ENCODE measurements at regions not wholly inside any gene's neighbourhood (a gene's known extent, or its start where the extent isn't known, plus 50 kb on each side); places are given as distances from the start of the nearest gene placed in this dataset.

DNA sequence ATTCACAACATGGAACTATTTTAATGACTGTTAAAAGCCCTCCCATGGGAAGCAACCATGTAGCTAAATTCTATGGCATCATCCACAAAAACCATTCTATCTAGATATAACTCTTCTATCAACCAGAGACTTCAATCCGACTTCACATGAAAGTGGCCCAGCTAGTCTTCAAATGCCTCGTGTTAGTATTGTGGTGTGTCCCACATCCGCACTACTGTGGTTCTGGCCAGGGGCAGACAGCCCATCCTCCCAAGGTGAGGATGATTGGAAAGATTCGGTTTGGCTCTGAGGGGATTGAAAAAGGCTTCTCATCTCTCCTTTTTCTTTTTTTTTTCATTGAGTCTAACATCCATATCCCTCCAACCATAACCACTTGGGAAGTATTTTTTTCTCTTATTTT, 253.0 kb upstream of the KLF6 start:
- no peaks in the 10 kb centered on the region for H3K4me1 ChIP-seq (ENCODE audit: insufficient read depth, low read length)
- H3K4me3 ChIP-seq (ENCODE audit: low read length), result no peak overlapping the region
- H2AFZ ChIP-seq (ENCODE audit: low read depth, low read length), result no peak overlapping the region
- H3K36me3 ChIP-seq (ENCODE audit: insufficient read depth, low read length), result no peaks in the 10 kb centered on the region
- no peaks in the 10 kb centered on the region for H3K27me3 ChIP-seq (ENCODE audit: insufficient read depth, low read length)
- peaks cover 5% of the 10 kb centered on the region for H3K9me3 ChIP-seq (ENCODE audit: low read length)

DNA sequence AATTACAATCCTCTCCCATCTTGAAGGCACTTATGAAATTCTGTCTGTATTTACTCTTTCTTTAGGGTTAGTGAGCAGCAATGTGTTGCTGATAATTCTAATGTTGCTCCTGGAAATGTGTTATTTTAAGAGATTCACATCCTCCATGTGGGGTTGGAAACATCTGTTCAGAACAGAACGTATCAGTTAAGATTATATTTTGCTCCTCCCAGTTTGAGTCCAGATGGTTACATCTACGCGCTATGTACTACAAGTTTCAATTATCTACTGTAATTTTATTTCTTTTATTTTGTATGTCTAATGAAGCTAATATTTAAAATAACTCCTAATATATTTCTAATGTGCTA, 250.6 kb upstream of the KLF6 start:
- H2AFZ ChIP-seq (ENCODE audit: low read depth, low read length), result no peak overlapping the region
- no peaks in the 10 kb centered on the region for H3K36me3 ChIP-seq (ENCODE audit: insufficient read depth, low read length)
- H3K4me1 ChIP-seq (ENCODE audit: insufficient read depth, low read length), result no peaks in the 10 kb centered on the region
- no peak overlapping the region for H3K4me3 ChIP-seq (ENCODE audit: low read length)
- H3K27me3 ChIP-seq (ENCODE audit: insufficient read depth, low read length), result no peaks in the 10 kb centered on the region
- H3K9me3 ChIP-seq (ENCODE audit: low read length), result no peaks in the 10 kb centered on the region

DNA sequence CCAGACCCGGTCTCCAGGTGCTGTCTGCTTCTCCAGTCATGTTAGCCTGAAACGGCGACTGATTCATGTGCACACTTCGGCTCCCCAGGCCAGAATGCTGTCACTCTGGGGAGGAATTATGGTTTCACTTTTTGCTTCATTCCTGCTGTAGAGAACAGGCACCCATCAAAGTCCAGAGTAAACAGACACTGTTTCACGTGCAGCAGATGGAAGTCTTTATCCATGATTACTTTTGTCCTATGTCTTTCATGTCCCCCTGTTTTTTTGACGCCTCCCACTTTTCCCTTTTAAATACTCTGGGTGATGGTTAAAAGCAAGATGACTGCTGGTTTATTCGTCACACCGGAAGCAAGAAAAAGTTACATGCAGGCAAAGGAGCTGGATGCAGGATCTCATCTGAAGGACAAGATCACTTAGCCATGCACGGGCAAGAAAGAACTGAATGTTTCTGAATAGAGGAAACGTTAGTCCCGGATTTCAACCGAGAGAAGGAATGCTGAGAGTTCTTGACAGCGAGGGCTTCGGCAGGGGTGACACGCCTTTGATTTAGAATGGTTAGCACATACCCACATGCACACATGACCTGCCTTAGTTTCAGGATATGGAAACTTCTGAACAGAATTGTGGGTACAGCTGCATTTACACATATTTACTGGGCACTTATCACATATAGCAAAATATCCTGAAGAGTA, 250.0 kb upstream of the KLF6 start:
- Histone ChIP-seq H3K4me1 (ENCODE audit: insufficient read depth, low read length) (no peaks in the 10 kb centered on the region), H2AFZ (ENCODE audit: low read depth, low read length) (no peak overlapping the region), H3K36me3 (ENCODE audit: insufficient read depth, low read length) (no peaks in the 10 kb centered on the region), H3K27me3 (ENCODE audit: insufficient read depth, low read length) (no peaks in the 10 kb centered on the region), H3K9me3 (ENCODE audit: low read length) (no peaks in the 10 kb centered on the region), H3K4me3 (ENCODE audit: low read length) (no peak overlapping the region)

DNA sequence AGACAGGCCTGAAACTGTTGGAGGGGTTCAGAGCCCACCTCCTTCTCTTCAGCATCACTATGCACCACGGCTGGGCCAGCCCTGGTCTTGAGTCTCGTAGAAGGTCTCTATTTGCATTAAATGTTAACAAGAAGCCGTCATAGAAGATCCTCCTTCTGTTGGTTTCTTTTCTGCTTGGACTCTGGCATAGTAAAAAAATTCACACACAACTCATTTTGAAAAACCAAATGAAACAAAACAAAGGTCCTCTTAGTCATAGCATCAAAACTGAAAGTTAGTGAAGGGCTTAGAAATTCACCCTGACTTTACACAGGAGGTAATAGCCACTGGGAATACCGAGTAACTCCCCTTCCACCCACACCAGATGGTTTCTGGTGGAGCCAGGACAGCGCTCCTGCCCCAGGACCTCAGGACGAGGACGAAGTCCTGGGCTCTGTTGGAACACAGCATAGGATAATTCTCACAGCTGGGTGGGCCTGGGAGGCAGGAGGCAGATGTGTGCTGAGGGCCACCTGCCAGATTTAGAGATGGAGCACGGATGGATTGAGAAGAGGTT, 248.4 kb upstream of the KLF6 start:
- no peaks in the 10 kb centered on the region for H3K9me3 ChIP-seq (ENCODE audit: low read length)
- no peak overlapping the region for H2AFZ ChIP-seq (ENCODE audit: low read depth, low read length)
- H3K36me3 ChIP-seq (ENCODE audit: insufficient read depth, low read length), result no peaks in the 10 kb centered on the region
- no peaks in the 10 kb centered on the region for H3K27me3 ChIP-seq (ENCODE audit: insufficient read depth, low read length)
- no peaks in the 10 kb centered on the region for H3K4me1 ChIP-seq (ENCODE audit: insufficient read depth, low read length)
- no peak overlapping the region for H3K4me3 ChIP-seq (ENCODE audit: low read length)

DNA sequence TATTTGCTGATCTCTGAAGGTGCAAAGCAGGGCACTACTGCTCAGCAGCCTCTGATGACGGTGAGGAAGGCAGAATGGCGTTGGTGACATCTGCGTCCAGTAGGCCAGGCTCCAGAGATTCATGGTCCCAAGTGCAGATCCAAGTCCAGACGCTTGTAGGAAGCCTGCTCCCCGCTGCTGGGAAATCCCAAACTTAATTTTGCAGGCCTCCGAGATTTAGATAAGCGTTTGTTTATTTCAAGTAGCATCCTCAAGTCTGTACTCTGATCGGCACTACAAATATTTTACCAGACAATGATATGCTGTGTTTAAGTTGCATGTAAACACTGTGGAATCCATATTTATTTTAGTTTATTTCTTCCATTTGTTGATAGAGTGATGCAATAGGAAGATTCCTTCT, 244.9 kb upstream of the KLF6 start:
- Histone ChIP-seq H2AFZ (ENCODE audit: low read depth, low read length) (no peak overlapping the region), H3K27me3 (ENCODE audit: insufficient read depth, low read length) (no peaks in the 10 kb centered on the region), H3K9me3 (ENCODE audit: low read length) (no peaks in the 10 kb centered on the region), H3K36me3 (ENCODE audit: insufficient read depth, low read length) (no peaks in the 10 kb centered on the region), H3K4me3 (ENCODE audit: low read length) (no peak overlapping the region), H3K4me1 (ENCODE audit: insufficient read depth, low read length) (peaks cover under 1% of the 10 kb centered on the region)

DNA sequence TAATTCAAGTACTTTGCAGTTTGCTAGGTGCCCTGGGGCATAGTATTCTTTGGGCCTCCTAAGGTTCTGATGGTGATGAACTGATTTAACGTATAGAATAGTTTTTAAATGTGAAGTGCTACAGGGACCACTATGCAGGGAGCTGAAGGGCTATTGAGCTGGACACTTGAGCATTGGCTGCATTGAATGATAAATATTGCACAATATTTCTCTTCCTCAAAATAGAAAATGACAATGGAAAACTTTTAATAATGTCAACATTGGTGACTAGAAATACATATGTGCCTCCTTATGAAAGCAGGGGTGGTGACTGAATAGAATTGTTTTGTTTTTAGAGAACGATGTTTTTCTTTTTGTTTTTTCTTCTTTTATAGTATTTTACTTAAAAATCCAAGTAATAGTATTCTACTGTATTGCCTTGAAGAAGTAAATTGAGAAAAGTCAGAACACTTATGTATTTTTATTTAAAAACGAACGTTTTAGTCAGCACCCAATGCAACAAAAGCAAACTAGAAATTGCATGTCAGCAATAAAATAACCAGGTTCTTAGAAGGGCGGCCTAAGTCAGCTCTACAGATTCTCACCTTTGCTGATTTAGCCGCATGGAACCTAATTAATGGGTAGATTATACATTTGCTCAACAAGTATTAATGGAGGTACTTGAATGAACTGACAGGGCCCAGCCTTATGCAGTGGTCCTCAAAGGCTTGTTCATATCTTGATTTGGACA, 244.0 kb upstream of the KLF6 start:
- Histone ChIP-seq H3K4me1 (ENCODE audit: insufficient read depth, low read length) (peaks cover 4% of the 10 kb centered on the region), H3K9me3 (ENCODE audit: low read length) (no peaks in the 10 kb centered on the region), H3K27me3 (ENCODE audit: insufficient read depth, low read length) (no peaks in the 10 kb centered on the region), H2AFZ (ENCODE audit: low read depth, low read length) (no peak overlapping the region), H3K36me3 (ENCODE audit: insufficient read depth, low read length) (no peaks in the 10 kb centered on the region), H3K4me3 (ENCODE audit: low read length) (no peak overlapping the region)

DNA sequence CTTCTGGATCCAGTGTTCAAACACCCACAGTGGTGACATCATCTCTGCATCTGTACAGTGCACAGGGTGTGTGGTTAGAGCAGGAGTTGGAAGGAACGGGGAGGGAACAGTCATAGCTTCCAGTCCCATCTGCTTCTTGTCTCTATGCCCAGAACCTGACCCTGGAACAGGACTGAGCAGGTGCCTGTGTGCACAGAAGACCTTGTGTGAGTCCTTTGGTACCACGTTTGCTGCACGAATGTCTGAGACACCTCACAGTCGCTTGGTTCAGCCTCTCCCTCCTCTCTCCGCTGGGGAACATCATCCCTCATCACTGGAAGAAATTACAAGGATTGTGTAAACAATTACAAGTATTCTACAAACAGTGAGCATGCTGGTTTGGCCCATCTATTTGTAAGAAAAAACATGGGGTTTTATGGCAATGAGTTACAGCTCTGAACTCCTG, 243.0 kb upstream of the KLF6 start:
- Histone ChIP-seq H3K4me1 (ENCODE audit: insufficient read depth, low read length) (peaks cover 7% of the 10 kb centered on the region), H3K36me3 (ENCODE audit: insufficient read depth, low read length) (no peaks in the 10 kb centered on the region), H3K9me3 (ENCODE audit: low read length) (no peaks in the 10 kb centered on the region), H3K4me3 (ENCODE audit: low read length) (no peak overlapping the region), H3K27me3 (ENCODE audit: insufficient read depth, low read length) (no peaks in the 10 kb centered on the region), H2AFZ (ENCODE audit: low read depth, low read length) (no peak overlapping the region)

DNA sequence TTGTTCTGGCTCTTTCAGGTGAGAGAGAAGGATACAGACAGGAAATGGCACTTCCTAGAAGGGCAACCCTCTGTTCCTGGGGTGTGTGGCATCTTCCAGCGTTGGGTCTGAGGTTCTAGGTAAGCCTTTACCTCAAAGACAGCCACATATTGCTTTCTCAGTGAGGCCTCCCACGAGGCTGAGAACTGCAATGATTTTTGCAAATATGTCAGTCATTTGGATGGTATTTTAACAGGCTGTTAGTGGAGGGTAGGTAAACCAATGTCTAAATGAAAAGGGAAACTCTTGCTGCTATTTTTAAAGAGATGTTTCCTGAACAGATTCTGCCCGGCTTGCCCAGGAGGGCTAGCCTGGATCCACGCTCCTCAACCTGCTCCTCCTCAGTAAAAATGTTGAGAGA, 240.3 kb upstream of the KLF6 start:
- Histone ChIP-seq H2AFZ (ENCODE audit: low read depth, low read length) (no peak overlapping the region), H3K4me3 (ENCODE audit: low read length) (no peak overlapping the region), H3K36me3 (ENCODE audit: insufficient read depth, low read length) (no peaks in the 10 kb centered on the region), H3K27me3 (ENCODE audit: insufficient read depth, low read length) (no peaks in the 10 kb centered on the region), H3K9me3 (ENCODE audit: low read length) (no peaks in the 10 kb centered on the region), H3K4me1 (ENCODE audit: insufficient read depth, low read length) (peaks cover 7% of the 10 kb centered on the region)

DNA sequence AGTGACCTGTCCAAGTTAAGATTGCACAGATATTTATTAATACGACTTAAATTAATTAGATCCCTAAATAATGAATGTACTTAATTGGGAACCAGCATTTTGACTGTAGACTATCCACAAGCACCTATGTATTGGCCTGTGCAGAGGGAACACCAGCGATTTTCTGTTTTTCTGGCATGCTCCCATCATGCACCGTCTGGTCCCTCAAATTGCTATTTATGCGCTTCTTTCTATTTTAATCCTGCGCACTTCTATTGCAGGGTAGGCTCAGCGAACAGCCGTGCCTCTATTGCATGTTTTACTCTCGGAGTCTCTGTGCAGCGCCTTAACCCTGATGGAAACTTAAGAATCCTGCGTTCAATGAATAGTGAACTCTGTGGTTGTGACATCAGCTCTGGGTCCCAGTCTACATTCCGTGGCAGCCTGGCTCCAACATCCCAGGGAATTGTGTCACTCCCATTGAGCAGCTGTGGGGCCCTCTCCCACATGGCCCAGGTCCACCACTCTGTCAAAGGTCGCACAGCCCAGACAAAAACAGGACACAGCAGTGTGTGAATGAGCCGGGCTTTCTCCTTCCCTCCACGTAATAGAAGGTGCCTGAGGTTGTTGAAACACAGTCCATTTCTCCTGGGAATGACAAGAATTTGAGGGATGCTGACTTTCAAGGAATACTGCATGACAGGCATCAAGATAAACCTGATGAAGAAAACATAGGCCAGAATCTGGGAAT, 239.7 kb upstream of the KLF6 start:
- H3K4me1 ChIP-seq (ENCODE audit: insufficient read depth, low read length), result peaks cover 7% of the 10 kb centered on the region
- no peak overlapping the region for H2AFZ ChIP-seq (ENCODE audit: low read depth, low read length)
- H3K9me3 ChIP-seq (ENCODE audit: low read length), result no peaks in the 10 kb centered on the region
- no peak overlapping the region for H3K4me3 ChIP-seq (ENCODE audit: low read length)
- H3K36me3 ChIP-seq (ENCODE audit: insufficient read depth, low read length), result no peaks in the 10 kb centered on the region
- no peaks in the 10 kb centered on the region for H3K27me3 ChIP-seq (ENCODE audit: insufficient read depth, low read length)

DNA sequence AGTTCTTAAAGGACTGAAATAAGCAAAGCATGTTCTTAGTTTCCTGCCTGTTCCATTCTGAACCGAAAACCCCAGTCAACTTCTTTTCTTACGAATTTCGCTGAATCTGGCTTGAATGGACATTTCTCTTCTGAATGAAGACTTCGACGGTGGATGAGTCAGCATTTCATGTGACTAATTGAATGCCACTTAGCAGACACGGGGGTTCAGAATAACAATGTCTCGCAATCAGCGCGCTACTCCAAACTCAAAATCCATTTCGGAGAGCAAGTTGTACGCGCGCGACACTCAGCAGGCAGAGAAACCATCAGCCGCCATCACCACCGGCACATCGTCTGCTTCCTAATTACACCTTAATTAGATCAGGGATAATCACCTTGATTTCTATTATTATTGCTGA, 239.0 kb upstream of the KLF6 start:
- Histone ChIP-seq H3K9me3 (ENCODE audit: low read length) (no peaks in the 10 kb centered on the region), H2AFZ (ENCODE audit: low read depth, low read length) (no peak overlapping the region), H3K4me1 (ENCODE audit: insufficient read depth, low read length) (peaks cover 7% of the 10 kb centered on the region), H3K27me3 (ENCODE audit: insufficient read depth, low read length) (no peaks in the 10 kb centered on the region), H3K36me3 (ENCODE audit: insufficient read depth, low read length) (no peaks in the 10 kb centered on the region), H3K4me3 (ENCODE audit: low read length) (no peak overlapping the region)

DNA sequence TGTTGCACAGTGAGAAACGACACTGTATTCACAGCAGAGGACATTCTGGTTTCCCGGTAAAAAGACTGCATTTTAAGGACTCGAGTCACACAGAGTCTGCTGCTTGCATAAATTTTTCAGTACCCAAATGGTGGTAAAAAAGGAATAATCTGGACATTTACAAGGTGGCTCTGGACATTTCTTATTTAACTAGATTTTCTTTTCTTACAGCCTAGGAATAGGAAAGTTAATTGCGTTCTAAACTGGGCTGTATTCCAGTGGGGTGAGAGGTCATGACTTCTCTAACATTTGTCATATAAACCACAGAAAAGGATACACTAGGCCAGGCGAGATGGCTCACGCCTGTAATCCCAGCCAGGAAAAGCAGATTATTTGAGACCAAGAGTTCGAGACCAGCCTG, 237.5 kb upstream of the KLF6 start:
- H3K27me3 ChIP-seq (ENCODE audit: insufficient read depth, low read length), result no peaks in the 10 kb centered on the region
- H3K4me3 ChIP-seq (ENCODE audit: low read length), result no peak overlapping the region
- H3K9me3 ChIP-seq (ENCODE audit: low read length), result no peaks in the 10 kb centered on the region
- H2AFZ ChIP-seq (ENCODE audit: low read depth, low read length), result no peak overlapping the region
- peaks cover 7% of the 10 kb centered on the region for H3K4me1 ChIP-seq (ENCODE audit: insufficient read depth, low read length)
- H3K36me3 ChIP-seq (ENCODE audit: insufficient read depth, low read length), result no peaks in the 10 kb centered on the region

DNA sequence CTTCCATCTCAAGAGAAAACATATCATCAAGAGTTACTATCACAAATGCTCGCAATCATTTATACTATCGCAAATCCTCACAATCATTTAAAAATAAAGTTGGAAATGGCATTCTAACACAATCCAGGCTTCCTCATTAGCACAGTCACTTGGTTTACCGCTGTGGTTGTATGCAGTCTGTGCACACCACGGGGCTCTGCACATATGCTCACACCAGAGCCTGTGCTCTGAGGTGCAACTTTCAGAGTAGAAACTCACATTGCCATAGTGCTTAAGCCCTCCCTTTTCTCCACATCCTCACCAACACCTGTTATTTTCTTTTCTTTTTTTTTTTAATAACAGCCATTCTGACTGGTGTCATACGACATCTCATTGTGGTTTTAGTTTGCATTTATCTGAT, 235.6 kb upstream of the KLF6 start:
- Histone ChIP-seq H3K4me3 (ENCODE audit: low read length) (no peak overlapping the region), H2AFZ (ENCODE audit: low read depth, low read length) (no peak overlapping the region), H3K36me3 (ENCODE audit: insufficient read depth, low read length) (no peaks in the 10 kb centered on the region), H3K27me3 (ENCODE audit: insufficient read depth, low read length) (no peaks in the 10 kb centered on the region), H3K4me1 (ENCODE audit: insufficient read depth, low read length) (peaks cover 7% of the 10 kb centered on the region), H3K9me3 (ENCODE audit: low read length) (no peaks in the 10 kb centered on the region)

DNA sequence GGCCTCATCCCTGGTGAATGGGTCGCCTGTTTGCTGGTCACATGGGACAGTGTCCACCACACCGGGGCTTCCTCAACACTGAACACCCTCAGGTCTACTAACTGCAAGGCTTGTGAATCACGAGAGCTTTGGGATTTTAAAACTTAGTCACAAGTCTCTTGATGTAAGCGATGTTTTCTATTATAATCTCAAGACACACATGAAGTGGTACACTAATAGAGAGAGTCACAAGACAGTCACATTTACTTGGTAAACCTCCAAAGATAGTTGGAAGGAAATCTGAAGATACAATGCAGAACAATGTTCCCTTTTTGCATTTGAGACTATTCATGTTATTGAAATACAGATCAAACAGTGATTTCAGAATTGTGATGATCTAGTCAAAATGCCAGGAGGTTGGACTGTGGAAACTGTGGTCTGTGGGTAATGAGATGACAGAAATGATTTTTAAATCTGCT, 233.1 kb upstream of the KLF6 start:
- H3K36me3 ChIP-seq (ENCODE audit: insufficient read depth, low read length), result no peaks in the 10 kb centered on the region
- no peak overlapping the region for H3K4me3 ChIP-seq (ENCODE audit: low read length)
- no peak overlapping the region for H2AFZ ChIP-seq (ENCODE audit: low read depth, low read length)
- no peaks in the 10 kb centered on the region for H3K4me1 ChIP-seq (ENCODE audit: insufficient read depth, low read length)
- H3K9me3 ChIP-seq (ENCODE audit: low read length), result no peaks in the 10 kb centered on the region
- H3K27me3 ChIP-seq (ENCODE audit: insufficient read depth, low read length), result no peaks in the 10 kb centered on the region
